B cell (primary cell): ENCODE measurements at regions not wholly inside any gene's neighbourhood (a gene's known extent, or its start where the extent isn't known, plus 50 kb on each side); places are given as distances from the start of the nearest gene placed in this dataset.

Experiments
- ATAC-seq: fragments of 200-7000 bp; cut with Tn5 transposase; one replicate; pipeline ENCODE4 v1.10.0; 2021; ENCODE audit warnings: low read depth, mild to moderate bottlenecking, moderate number of reproducible peaks, moderate library complexity
- CTCF ChIA-PET: fragments of 350-600 bp; sonication (Branson Sonifier 250); formaldehyde crosslinking; loops from one replicate; lab custom pipeline; 2021; ENCODE audit warnings: antibody characterized with exemption, inconsistent platforms; lab: Charles Lee
- POLR2A ChIA-PET: fragments of 350-600 bp; sonication (Branson Sonifier 250); formaldehyde crosslinking; loops from one replicate; lab custom pipeline; 2021; ENCODE audit warnings: antibody characterized with exemption; lab: Charles Lee
- DNase-seq: peaks from one replicate; pipeline ENCODE4 v3.0.0; 2013
- H2AFZ ChIP-seq: 2 replicates; pipeline ENCODE4 v1.6.1; 2012; ENCODE audit warnings: mild to moderate bottlenecking, low read depth, low read length; ENCODE audit not compliant: insufficient read depth, poor library complexity, severe bottlenecking
- H3K27ac ChIP-seq, 2 donors: 1 replicate in 1 of 2; 2 replicates in 1 of 2; pipeline ENCODE4 v1.5.1; 2012 to 2013; ENCODE audit warnings: low read length in 2 of 2, mild to moderate bottlenecking in 2 of 2, moderate library complexity in 1 of 2
- H3K27me3 ChIP-seq, 4 experiments: fragments of 200-600 bp in 1 of 4; sonication (generic) in 1 of 4; replicated peaks in 1 of 4; 1 replicate in 2 of 4; 2 replicates in 2 of 4; pipeline versions ENCODE4 v1.6.1 to v1.7.0; 2013 to 2016; ENCODE audit warnings: low read length in 3 of 4, mild to moderate bottlenecking in 2 of 4, mixed read lengths in 1 of 4, moderate library complexity in 1 of 4; ENCODE audit not compliant: insufficient read depth in 4 of 4, control insufficient read depth in 3 of 4; ENCODE audit errors: control extremely low read depth in 1 of 4
- H3K36me3 ChIP-seq, 2 experiments: replicated peaks in 1 of 2; 1 replicate in 1 of 2; 2 replicates in 1 of 2; pipeline versions ENCODE4 v1.6.1 to v1.7.1; 2013; ENCODE audit warnings: low read length in 1 of 2; ENCODE audit not compliant: insufficient read depth in 2 of 2, control insufficient read depth in 1 of 2; ENCODE audit errors: control extremely low read depth in 1 of 2, extremely low read depth in 1 of 2
- H3K4me1 ChIP-seq, 2 donors: fragments of 200-600 bp in 1 of 2; sonication (generic) in 1 of 2; 1 replicate in 1 of 2; 2 replicates in 1 of 2; pipeline versions ENCODE4 v1.5.1 to v1.6.1; 2013 to 2017; ENCODE audit warnings: low read length in 2 of 2; ENCODE audit not compliant: control insufficient read depth in 2 of 2, insufficient read depth in 2 of 2
- H3K4me2 ChIP-seq: replicated peaks from 2 replicates; pipeline ENCODE3; 2012; ENCODE audit warnings: mild to moderate bottlenecking, low read depth, low read length; ENCODE audit not compliant: poor library complexity, severe bottlenecking
- H3K4me3 ChIP-seq, 5 experiments: fragments of 200-600 bp in 1 of 5; sonication (generic) in 1 of 5; 1 replicate in 3 of 5; 2 replicates in 2 of 5; pipeline versions ENCODE4 v1.5.1 to v1.7.0; 2011 to 2016; ENCODE audit warnings: low read length in 4 of 5, mild to moderate bottlenecking in 4 of 5, low read depth in 2 of 5, control low read depth in 1 of 5, moderate library complexity in 1 of 5; ENCODE audit not compliant: insufficient read depth in 1 of 5; ENCODE audit errors: control extremely low read depth in 1 of 5, extremely low read depth in 1 of 5
- H3K79me2 ChIP-seq: fragments of 200-600 bp; sonication (generic); one replicate; pipeline ENCODE4 v1.6.0; 2016; ENCODE audit warnings: low read length; ENCODE audit not compliant: control insufficient read depth, insufficient read depth
- H3K9ac ChIP-seq: fragments of 200-600 bp; sonication (generic); 2 replicates; pipeline ENCODE4 v1.6.1; 2017; ENCODE audit warnings: mild to moderate bottlenecking, low read length, moderate library complexity
- H3K9me3 ChIP-seq, 3 donors: one replicate each; pipeline versions ENCODE4 v1.6.1 to v1.7.1; 2013; ENCODE audit warnings: low read length in 2 of 3; ENCODE audit not compliant: control insufficient read depth in 2 of 3, insufficient read depth in 1 of 3; ENCODE audit errors: control extremely low read depth in 1 of 3
- H4K20me1 ChIP-seq: 2 replicates; pipeline ENCODE4 v1.6.0; 2012; ENCODE audit warnings: mild to moderate bottlenecking, low read length; ENCODE audit not compliant: insufficient read depth, control insufficient read depth, poor library complexity, severe bottlenecking
- H3K27ac Mint-ChIP-seq: one replicate; pipeline ENCODE4 v1.8.0; 2021; ENCODE audit warnings: mixed read lengths
- H3K27me3 Mint-ChIP-seq: one replicate; pipeline ENCODE4 v1.8.0; 2021; ENCODE audit warnings: mixed read lengths
- H3K4me1 Mint-ChIP-seq: one replicate; pipeline ENCODE4 v1.8.0; 2021; ENCODE audit warnings: mixed read lengths
- H3K4me3 Mint-ChIP-seq: one replicate; pipeline ENCODE4 v1.8.0; 2021; ENCODE audit warnings: mixed read lengths
- H3K9me3 Mint-ChIP-seq: one replicate; pipeline ENCODE4 v1.8.0; 2022; ENCODE audit warnings: mixed read lengths; ENCODE audit not compliant: insufficient read depth
- CTCF ChIP-seq: fragments of 200-600 bp; IDR thresholded peaks from one replicate; pipeline ENCODE4 v1.8.0; 2022; ENCODE audit warnings: antibody characterized with exemption, mild to moderate bottlenecking
- EZH2 ChIP-seq: IDR thresholded peaks from 2 replicates; pipeline ENCODE4 v1.6.1; 2012; ENCODE audit warnings: borderline replicate concordance, low read depth, mild to moderate bottlenecking, moderate library complexity, low read length; ENCODE audit not compliant: insufficient read depth, poor library complexity, severe bottlenecking
- WGBS: methylation state at CpG from one replicate; pipeline ENCODE4 v1.1.5; 2013; ENCODE audit warnings: missing lambda C conversion rate; ENCODE audit not compliant: insufficient coverage; 5-methylcytosine and 5-hydroxymethylcytosine counted together
- intact Hi-C: fragments of 100-400 bp; cut with micrococcal nuclease; formaldehyde crosslinking; loops from one replicate; pipeline ENCODE4 v1.10.0; 2022

- Mint-ChIP-seq H3K4me3 (no peak overlapping the region), H3K9me3 (peaks cover 5% of the 10 kb centered on the region), H3K27me3 (no peaks in the 10 kb centered on the region), H3K27ac (no peak overlapping the region), H3K4me1 (no peaks in the 10 kb centered on the region)
- H3K79me2 ChIP-seq = no peaks in the 10 kb centered on the region
- no peak overlapping the region for H3K27ac ChIP-seq
- CTCF ChIA-PET = no interaction called here
- TF ChIP-seq EZH2 (no peak), CTCF (no peak)
- H3K27me3 ChIP-seq = no peaks in the 10 kb centered on the region
- no peak overlapping the region for H3K9ac ChIP-seq
- H4K20me1 ChIP-seq = no peaks in the 10 kb centered on the region
- H3K9me3 ChIP-seq = peaks cover 0 to 7% (median 3%) of the 10 kb centered on the region in 3 donors
- intact Hi-C loops = no loop called here
- H3K36me3 ChIP-seq = no peaks in the 10 kb centered on the region
- no peak overlapping the region for H3K4me2 ChIP-seq
- no peak for DNase-seq
- no peak overlapping the region for H3K4me3 ChIP-seq
- ATAC-seq = no peak
- WGBS = no CpG with 5 or more reads among the region's 1 CpG
- no peaks in the 10 kb centered on the region for H3K4me1 ChIP-seq
- POLR2A ChIA-PET = no interaction called here
- H2AFZ ChIP-seq = no peak overlapping the region
Observed at GRCh38 chr3:73820431-73820830, 195.7 kb upstream of the PDZRN3 start.

GRCh38 chr3:73815966-73816365, 191.2 kb upstream of the PDZRN3 start:
- 100% methylated on average over 1 of the region's 1 CpG for WGBS
- POLR2A ChIA-PET = no interaction called here
- Histone ChIP-seq H3K4me1 (no peaks in the 10 kb centered on the region), H3K27me3 (no peaks in the 10 kb centered on the region), H3K79me2 (no peaks in the 10 kb centered on the region), H2AFZ (no peak overlapping the region), H3K36me3 (no peaks in the 10 kb centered on the region), H3K4me2 (no peak overlapping the region), H3K9me3 (peaks cover 0 to 3% (median 0%) of the 10 kb centered on the region in 3 donors), H3K27ac (no peak overlapping the region), H3K4me3 (no peak overlapping the region), H4K20me1 (no peaks in the 10 kb centered on the region), H3K9ac (no peak overlapping the region)
- Mint-ChIP-seq H3K4me3 (no peak overlapping the region), H3K27ac (no peak overlapping the region), H3K4me1 (no peaks in the 10 kb centered on the region), H3K27me3 (no peaks in the 10 kb centered on the region), H3K9me3 (peaks cover 5% of the 10 kb centered on the region)
- CTCF ChIA-PET = no interaction called here
- no peak for ATAC-seq
- no peak for DNase-seq
- intact Hi-C loops = no loop called here
- TF ChIP-seq EZH2 (no peak), CTCF (no peak)
